Effector memory CD8-positive, alpha-beta T cell (primary cell): ENCODE measurements at regions not wholly inside any gene's neighbourhood (a gene's known extent, or its start where the extent isn't known, plus 50 kb on each side); places are given as distances from the start of the nearest gene placed in this dataset.

Experiments used
- ATAC-seq: fragments of 150-1000 bp; cut with Tn5 transposase; replicated peaks from 2 replicates; pipeline ENCODE4 v1.10.0; 2021; ENCODE audit warnings: mild to moderate bottlenecking, moderate library complexity
- DNase-seq, 3 experiments: peaks; one replicate each; pipeline ENCODE4 v3.0.0; 2021
- H3K27ac Mint-ChIP-seq, 2 donors: one replicate each; pipeline ENCODE4 v1.8.0; 2022; ENCODE audit warnings: mild to moderate bottlenecking in 2 of 2, mixed read lengths in 2 of 2, moderate library complexity in 2 of 2
- H3K27me3 Mint-ChIP-seq, 2 donors: one replicate each; pipeline ENCODE4 v1.8.0; 2022; ENCODE audit warnings: mixed read lengths in 2 of 2
- H3K36me3 Mint-ChIP-seq: one replicate; pipeline ENCODE4 v1.8.0; 2022; ENCODE audit warnings: mild to moderate bottlenecking, moderate library complexity, mixed read lengths; ENCODE audit not compliant: insufficient read depth
- H3K4me1 Mint-ChIP-seq, 2 donors: one replicate each; pipeline ENCODE4 v1.8.0; 2022; ENCODE audit warnings: low read depth in 2 of 2, mixed read lengths in 2 of 2
- H3K4me3 Mint-ChIP-seq, 2 donors: one replicate each; pipeline ENCODE4 v1.8.0; 2022; ENCODE audit warnings: mild to moderate bottlenecking in 2 of 2, mixed read lengths in 2 of 2, moderate library complexity in 2 of 2
- H3K9me3 Mint-ChIP-seq, 2 donors: one replicate each; pipeline ENCODE4 v1.8.0; 2022; ENCODE audit warnings: mixed read lengths in 2 of 2

- Mint-ChIP-seq H3K27ac (no peak overlapping the region), H3K36me3 (no peaks in the 10 kb centered on the region), H3K4me1 (no peaks in the 10 kb centered on the region), H3K4me3 (no peak overlapping the region), H3K9me3 (peaks cover 0 to 2% of the 10 kb centered on the region in 2 donors), H3K27me3 (peaks cover 21 to 27% of the 10 kb centered on the region in 2 donors)
- DNase-seq (no peak), ATAC-seq (no peak)
Observed at GRCh38 chr7:25711940-25712339, 440.1 kb upstream of the NFE2L3 start.

- Mint-ChIP-seq H3K36me3 (no peaks in the 10 kb centered on the region), H3K4me1 (no peaks in the 10 kb centered on the region), H3K27me3 (peaks cover 26 to 27% of the 10 kb centered on the region in 2 donors), H3K27ac (no peak overlapping the region), H3K4me3 (no peak overlapping the region), H3K9me3 (peaks cover 0 to 2% of the 10 kb centered on the region in 2 donors)
- ATAC-seq (no peak), DNase-seq (no peak)
Observed at GRCh38 chr7:25712500-25712899, 439.5 kb upstream of the NFE2L3 start.

- H3K4me1 Mint-ChIP-seq = no peaks in the 10 kb centered on the region
- no peak for ATAC-seq
Observed at GRCh38 chr7:25714013-25714412, 438.0 kb upstream of the NFE2L3 start.

GRCh38 chr7:25716421-25716820 lies 435.6 kb upstream of the NFE2L3 start:
- H3K4me1 Mint-ChIP-seq = no peaks in the 10 kb centered on the region
- peaks cover 28 to 34% of the 10 kb centered on the region in 2 donors for H3K27me3 Mint-ChIP-seq
- DNase-seq = no peak
- no peak overlapping the region for H3K4me3 Mint-ChIP-seq
- H3K36me3 Mint-ChIP-seq = no peaks in the 10 kb centered on the region
- ATAC-seq = no peak
- peaks cover 0 to 2% of the 10 kb centered on the region in 2 donors for H3K9me3 Mint-ChIP-seq
- no peak overlapping the region for H3K27ac Mint-ChIP-seq

More at GRCh38 chr7:25714013-25714412, 438.0 kb upstream of the NFE2L3 start:
- H3K4me3 Mint-ChIP-seq = no peak overlapping the region
- H3K36me3 Mint-ChIP-seq = no peaks in the 10 kb centered on the region
- H3K27me3 Mint-ChIP-seq = peaks cover 27 to 28% of the 10 kb centered on the region in 2 donors
- H3K9me3 Mint-ChIP-seq = peaks cover 0 to 2% of the 10 kb centered on the region in 2 donors
- H3K27ac Mint-ChIP-seq = no peak overlapping the region
- no peak for DNase-seq

GRCh38 chr7:25718596-25718995 lies 433.4 kb upstream of the NFE2L3 start:
- no peak overlapping the region for H3K4me3 Mint-ChIP-seq
- H3K36me3 Mint-ChIP-seq = no peaks in the 10 kb centered on the region
- DNase-seq (no peak), ATAC-seq (no peak)
- H3K9me3 Mint-ChIP-seq = peaks cover 0 to 2% of the 10 kb centered on the region in 2 donors
- H3K4me1 Mint-ChIP-seq = no peaks in the 10 kb centered on the region
- H3K27ac Mint-ChIP-seq = no peak overlapping the region
- peaks cover 28 to 36% of the 10 kb centered on the region in 2 donors for H3K27me3 Mint-ChIP-seq

GRCh38 chr7:25719190-25719896 lies 432.7 kb upstream of the NFE2L3 start:
- peaks cover 25 to 29% of the 10 kb centered on the region in 2 donors for H3K27me3 Mint-ChIP-seq
- H3K36me3 Mint-ChIP-seq = no peaks in the 10 kb centered on the region

GRCh38 chr7:25720427-25720826 lies 431.6 kb upstream of the NFE2L3 start:
- DNase-seq (no peak), ATAC-seq (no peak)
- no peaks in the 10 kb centered on the region for H3K9me3 Mint-ChIP-seq
- H3K4me3 Mint-ChIP-seq = no peak overlapping the region
- no peaks in the 10 kb centered on the region for H3K4me1 Mint-ChIP-seq
- no peaks in the 10 kb centered on the region for H3K36me3 Mint-ChIP-seq
- H3K27me3 Mint-ChIP-seq = peaks cover 24 to 27% of the 10 kb centered on the region in 2 donors
- H3K27ac Mint-ChIP-seq = no peak overlapping the region

More at GRCh38 chr7:25719190-25719896, 432.7 kb upstream of the NFE2L3 start:
- ATAC-seq = no peak
- no peak overlapping the region for H3K4me3 Mint-ChIP-seq
- H3K9me3 Mint-ChIP-seq = peaks cover 0 to 2% of the 10 kb centered on the region in 2 donors
- no peak for DNase-seq
- no peaks in the 10 kb centered on the region for H3K4me1 Mint-ChIP-seq
- H3K27ac Mint-ChIP-seq = no peak overlapping the region

GRCh38 chr7:25722856-25723255 lies 429.1 kb upstream of the NFE2L3 start:
- Mint-ChIP-seq H3K4me3 (no peak overlapping the region), H3K4me1 (no peaks in the 10 kb centered on the region), H3K27ac (no peak overlapping the region), H3K27me3 (peaks cover 5 to 17% of the 10 kb centered on the region in 2 donors), H3K9me3 (no peaks in the 10 kb centered on the region), H3K36me3 (no peaks in the 10 kb centered on the region)
- ATAC-seq = no peak
- no peak for DNase-seq

- H3K27ac Mint-ChIP-seq = no peak overlapping the region
- H3K27me3 Mint-ChIP-seq = peaks cover 5 to 17% of the 10 kb centered on the region in 2 donors
- H3K36me3 Mint-ChIP-seq = no peaks in the 10 kb centered on the region
- H3K9me3 Mint-ChIP-seq = no peaks in the 10 kb centered on the region
- no peak overlapping the region for H3K4me3 Mint-ChIP-seq
- no peaks in the 10 kb centered on the region for H3K4me1 Mint-ChIP-seq
- DNase-seq (no peak), ATAC-seq (no peak)
Observed at GRCh38 chr7:25725451-25725850, 426.5 kb upstream of the NFE2L3 start.

- ATAC-seq (no peak), DNase-seq (no peak)
- Mint-ChIP-seq H3K27ac (no peak overlapping the region), H3K36me3 (no peaks in the 10 kb centered on the region), H3K4me1 (no peaks in the 10 kb centered on the region), H3K4me3 (no peak overlapping the region), H3K9me3 (no peaks in the 10 kb centered on the region), H3K27me3 (peaks cover 5 to 12% of the 10 kb centered on the region in 2 donors)
Observed at GRCh38 chr7:25726170-25726780, 425.7 kb upstream of the NFE2L3 start.

GRCh38 chr7:25726781-25727311 lies 425.2 kb upstream of the NFE2L3 start:
- no peaks in the 10 kb centered on the region for H3K36me3 Mint-ChIP-seq
- no peak for ATAC-seq
- H3K4me1 Mint-ChIP-seq = no peaks in the 10 kb centered on the region
- no peak overlapping the region for H3K27ac Mint-ChIP-seq
- H3K4me3 Mint-ChIP-seq = no peak overlapping the region
- DNase-seq = no peak
- H3K9me3 Mint-ChIP-seq = no peaks in the 10 kb centered on the region
- peaks cover 5 to 8% of the 10 kb centered on the region in 2 donors for H3K27me3 Mint-ChIP-seq

- no peak overlapping the region for H3K4me3 Mint-ChIP-seq
Observed at GRCh38 chr7:25727446-25727845, 424.6 kb upstream of the NFE2L3 start.

GRCh38 chr7:25727876-25728275 lies 424.1 kb upstream of the NFE2L3 start:
- no peaks in the 10 kb centered on the region for H3K4me1 Mint-ChIP-seq
- H3K27me3 Mint-ChIP-seq = peaks cover 5 to 8% of the 10 kb centered on the region in 2 donors
- DNase-seq (no peak), ATAC-seq (no peak)
- H3K9me3 Mint-ChIP-seq = no peaks in the 10 kb centered on the region
- H3K27ac Mint-ChIP-seq = no peak overlapping the region
- no peaks in the 10 kb centered on the region for H3K36me3 Mint-ChIP-seq
- no peak overlapping the region for H3K4me3 Mint-ChIP-seq

More at GRCh38 chr7:25727446-25727845, 424.6 kb upstream of the NFE2L3 start:
- Mint-ChIP-seq H3K36me3 (no peaks in the 10 kb centered on the region), H3K9me3 (no peaks in the 10 kb centered on the region), H3K4me1 (no peaks in the 10 kb centered on the region), H3K27ac (no peak overlapping the region), H3K27me3 (peaks cover 5 to 8% of the 10 kb centered on the region in 2 donors)
- DNase-seq (no peak), ATAC-seq (no peak)
